ENCODE measurements at regions not wholly inside any gene's neighbourhood (a gene's known extent, or its start where the extent isn't known, plus 50 kb on each side); places are given as distances from the start of the nearest gene placed in this dataset.
A peak's percentile ranks its signal among the peaks of the same experiment; 100 is the strongest.

- no peak overlapping the region for H3K4me3 ChIP-seq
- peaks cover 0 to 2% (median 0%) of the 10 kb centered on the region in 4 donors for H3K9me3 ChIP-seq (ENCODE audit: control insufficient read depth in 4 of 4, insufficient read depth in 3 of 4, low read length in 3 of 4)
- H3K27me3 ChIP-seq (ENCODE audit: control insufficient read depth in 3 of 3, insufficient read depth in 3 of 3, low read length in 2 of 3): peaks cover 0 to 17% (median 14%) of the 10 kb centered on the region in 3 donors
- TF ChIP-seq, protein P1, sequence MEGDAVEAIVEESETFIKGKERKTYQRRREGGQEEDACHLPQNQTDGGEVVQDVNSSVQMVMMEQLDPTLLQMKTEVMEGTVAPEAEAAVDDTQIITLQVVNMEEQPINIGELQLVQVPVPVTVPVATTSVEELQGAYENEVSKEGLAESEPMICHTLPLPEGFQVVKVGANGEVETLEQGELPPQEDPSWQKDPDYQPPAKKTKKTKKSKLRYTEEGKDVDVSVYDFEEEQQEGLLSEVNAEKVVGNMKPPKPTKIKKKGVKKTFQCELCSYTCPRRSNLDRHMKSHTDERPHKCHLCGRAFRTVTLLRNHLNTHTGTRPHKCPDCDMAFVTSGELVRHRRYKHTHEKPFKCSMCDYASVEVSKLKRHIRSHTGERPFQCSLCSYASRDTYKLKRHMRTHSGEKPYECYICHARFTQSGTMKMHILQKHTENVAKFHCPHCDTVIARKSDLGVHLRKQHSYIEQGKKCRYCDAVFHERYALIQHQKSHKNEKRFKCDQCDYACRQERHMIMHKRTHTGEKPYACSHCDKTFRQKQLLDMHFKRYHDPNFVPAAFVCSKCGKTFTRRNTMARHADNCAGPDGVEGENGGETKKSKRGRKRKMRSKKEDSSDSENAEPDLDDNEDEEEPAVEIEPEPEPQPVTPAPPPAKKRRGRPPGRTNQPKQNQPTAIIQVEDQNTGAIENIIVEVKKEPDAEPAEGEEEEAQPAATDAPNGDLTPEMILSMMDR (IDR thresholded peaks at IDR 0.05; ENCODE audit: control extremely low read depth, extremely low read depth): no peak
- H3K9ac ChIP-seq (ENCODE audit: insufficient read depth in 1 of 2, low read length in 2 of 2): no peak overlapping the region
- peaks cover 0 to 16% (median 0%) of the 10 kb centered on the region in 5 donors for H3K4me1 ChIP-seq (ENCODE audit: control insufficient read depth in 5 of 5, insufficient read depth in 5 of 5, low read length in 5 of 5)
- 56 to 72% methylated on average over 5 of the region's 5 CpGs for WGBS, 2 donors
- no peak overlapping the region for H3K27ac ChIP-seq (ENCODE audit: low read depth in 1 of 2, low read length in 1 of 2)
- no peak for ATAC-seq (ENCODE audit: insufficient read depth, low FRiP score)
- H3K36me3 ChIP-seq (ENCODE audit: control insufficient read depth in 4 of 4, insufficient read depth in 4 of 4, low read length in 4 of 4): no peaks in the 10 kb centered on the region
- peak; percentile 58 to 83 (median 62) for DNase-seq
Observed at GRCh38 chr17:34167354-34167753, 87.7 kb upstream of the CCL2 start.

- H3K27ac ChIP-seq (ENCODE audit: low read depth in 1 of 2, low read length in 1 of 2): no peak overlapping the region
- H3K4me3 ChIP-seq: no peak overlapping the region
- no peak for DNase-seq
- no peaks in the 10 kb centered on the region for H3K36me3 ChIP-seq (ENCODE audit: control insufficient read depth in 4 of 4, insufficient read depth in 4 of 4, low read length in 4 of 4)
- ATAC-seq (ENCODE audit: insufficient read depth, low FRiP score): no peak
- peaks cover 0 to 17% (median 10%) of the 10 kb centered on the region in 3 donors for H3K27me3 ChIP-seq (ENCODE audit: control insufficient read depth in 3 of 3, insufficient read depth in 3 of 3, low read length in 2 of 3)
- peaks cover 0 to 19% (median under 1%) of the 10 kb centered on the region in 5 donors for H3K4me1 ChIP-seq (ENCODE audit: control insufficient read depth in 5 of 5, insufficient read depth in 5 of 5, low read length in 5 of 5)
- 90 to 95% methylated on average over 4 of the region's 4 CpGs for WGBS, 2 donors
- H3K9me3 ChIP-seq (ENCODE audit: control insufficient read depth in 4 of 4, insufficient read depth in 3 of 4, low read length in 3 of 4): no peaks in the 10 kb centered on the region
- no peak overlapping the region for H3K9ac ChIP-seq (ENCODE audit: insufficient read depth in 1 of 2, low read length in 2 of 2)
- TF ChIP-seq, protein P1 (IDR thresholded peaks at IDR 0.05; ENCODE audit: control extremely low read depth, extremely low read depth): no peak
Observed at GRCh38 chr17:34168989-34169388, 86.1 kb upstream of the CCL2 start.

- Histone ChIP-seq H3K27ac (ENCODE audit: low read depth in 1 of 2, low read length in 1 of 2) (no peak overlapping the region), H3K4me1 (ENCODE audit: control insufficient read depth in 5 of 5, insufficient read depth in 5 of 5, low read length in 5 of 5) (peaks cover 0 to 19% (median 2%) of the 10 kb centered on the region in 5 donors), H3K4me3 (no peak overlapping the region), H3K9ac (ENCODE audit: insufficient read depth in 1 of 2, low read length in 2 of 2) (no peak overlapping the region), H3K27me3 (ENCODE audit: control insufficient read depth in 3 of 3, insufficient read depth in 3 of 3, low read length in 2 of 3) (peaks cover 0 to 12% (median 10%) of the 10 kb centered on the region in 3 donors), H3K9me3 (ENCODE audit: control insufficient read depth in 4 of 4, insufficient read depth in 3 of 4, low read length in 3 of 4) (no peaks in the 10 kb centered on the region), H3K36me3 (ENCODE audit: control insufficient read depth in 4 of 4, insufficient read depth in 4 of 4, low read length in 4 of 4) (no peaks in the 10 kb centered on the region)
- no peak for ATAC-seq (ENCODE audit: insufficient read depth, low FRiP score)
- TF ChIP-seq, protein P1 (IDR thresholded peaks at IDR 0.05; ENCODE audit: control extremely low read depth, extremely low read depth): no peak
- DNase-seq: peak in 1 of 3 donors; percentile 36
Observed at GRCh38 chr17:34169496-34169895, 85.6 kb upstream of the CCL2 start.

- TF ChIP-seq, protein P1 (IDR thresholded peaks at IDR 0.05; ENCODE audit: control extremely low read depth, extremely low read depth): peak; percentile 67
- WGBS, 2 donors: 53 to 59% methylated on average over 9 of the region's 9 CpGs
- Histone ChIP-seq H3K27ac (ENCODE audit: low read depth in 1 of 2, low read length in 1 of 2) (no peak overlapping the region), H3K9ac (ENCODE audit: insufficient read depth in 1 of 2, low read length in 2 of 2) (no peak overlapping the region), H3K9me3 (ENCODE audit: control insufficient read depth in 4 of 4, insufficient read depth in 3 of 4, low read length in 3 of 4) (no peaks in the 10 kb centered on the region), H3K36me3 (ENCODE audit: control insufficient read depth in 4 of 4, insufficient read depth in 4 of 4, low read length in 4 of 4) (no peaks in the 10 kb centered on the region), H3K4me1 (ENCODE audit: control insufficient read depth in 5 of 5, insufficient read depth in 5 of 5, low read length in 5 of 5) (peaks cover 0 to 25% (median 2%) of the 10 kb centered on the region in 5 donors), H3K27me3 (ENCODE audit: control insufficient read depth in 3 of 3, insufficient read depth in 3 of 3, low read length in 2 of 3) (no peaks in the 10 kb centered on the region), H3K4me3 (no peak overlapping the region)
- peak; percentile 50 for ATAC-seq (ENCODE audit: insufficient read depth, low FRiP score)
- peak; percentile 38 to 62 (median 59) for DNase-seq
Observed at GRCh38 chr17:34171245-34171818, 83.8 kb upstream of the CCL2 start.

Measured in lung (tissue), 11 donors.